ENCODE measurements at regions not wholly inside any gene's neighbourhood (a gene's known extent, or its start where the extent isn't known, plus 50 kb on each side); places are given as distances from the start of the nearest gene placed in this dataset.

GRCh38 chr12:124393414-124393790 lies 98.5 kb downstream of the RFLNA start:
- Histone ChIP-seq H3K79me2 (ENCODE audit: low read length) (peaks cover 26% of the 10 kb centered on the region), H4K20me1 (ENCODE audit: low read length) (no peaks in the 10 kb centered on the region), H3K9ac (ENCODE audit: low read length) (peak overlapping the region; percentile 48), H3K4me3 (ENCODE audit: low read length) (no peak overlapping the region), H3K4me2 (ENCODE audit: low read length) (peak overlapping the region; percentile 56), H2AFZ (ENCODE audit: low read length) (no peak overlapping the region), H3K27me3 (ENCODE audit: low read length) (no peaks in the 10 kb centered on the region), H3K9me3 (ENCODE audit: low read length) (no peaks in the 10 kb centered on the region), H3K36me3 (ENCODE audit: low read depth, low read length) (peaks cover 10% of the 10 kb centered on the region; the same call in 1 of the 2 replicates), H3K27ac (ENCODE audit: low read length) (peak overlapping the region; percentile 91), H3K9me2 (replicated peaks; ENCODE audit: low read length) (no peaks in the 10 kb centered on the region), H3F3A (ENCODE audit: low read length, unreplicated experiment) (no peaks in the 10 kb centered on the region), H3K4me1 (ENCODE audit: insufficient read depth, low read length) (peaks cover 68% of the 10 kb centered on the region)
- TF ChIP-seq, protein P1, sequence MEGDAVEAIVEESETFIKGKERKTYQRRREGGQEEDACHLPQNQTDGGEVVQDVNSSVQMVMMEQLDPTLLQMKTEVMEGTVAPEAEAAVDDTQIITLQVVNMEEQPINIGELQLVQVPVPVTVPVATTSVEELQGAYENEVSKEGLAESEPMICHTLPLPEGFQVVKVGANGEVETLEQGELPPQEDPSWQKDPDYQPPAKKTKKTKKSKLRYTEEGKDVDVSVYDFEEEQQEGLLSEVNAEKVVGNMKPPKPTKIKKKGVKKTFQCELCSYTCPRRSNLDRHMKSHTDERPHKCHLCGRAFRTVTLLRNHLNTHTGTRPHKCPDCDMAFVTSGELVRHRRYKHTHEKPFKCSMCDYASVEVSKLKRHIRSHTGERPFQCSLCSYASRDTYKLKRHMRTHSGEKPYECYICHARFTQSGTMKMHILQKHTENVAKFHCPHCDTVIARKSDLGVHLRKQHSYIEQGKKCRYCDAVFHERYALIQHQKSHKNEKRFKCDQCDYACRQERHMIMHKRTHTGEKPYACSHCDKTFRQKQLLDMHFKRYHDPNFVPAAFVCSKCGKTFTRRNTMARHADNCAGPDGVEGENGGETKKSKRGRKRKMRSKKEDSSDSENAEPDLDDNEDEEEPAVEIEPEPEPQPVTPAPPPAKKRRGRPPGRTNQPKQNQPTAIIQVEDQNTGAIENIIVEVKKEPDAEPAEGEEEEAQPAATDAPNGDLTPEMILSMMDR (conservative IDR thresholded peaks at IDR 0.05; ENCODE audit: low read depth, low read length): no peak
- TF ChIP-seq EZH2phosphoT487 (IDR thresholded peaks at IDR 0.05; ENCODE audit: borderline replicate concordance, low read length) (no peak), EZH2 (IDR thresholded peaks at IDR 0.05; ENCODE audit: low read length, unreplicated experiment) (no peak)
- no peak for DNase-seq
- ATAC-seq: no peak
- intact Hi-C loops (cut with micrococcal nuclease): no loop called here
- CTCF ChIA-PET: interaction anchor here (1.1 kb wide), 1 partner anchor 13 kb away, joined by 3 read pairs; no protein-coding TSS in a partner anchor
- BruUV-seq (replicated peaks): no TSS peak
- POLR2A ChIA-PET (ENCODE audit: unreplicated experiment): no interaction called here

GRCh38 chr12:124392667-124393413 lies 97.9 kb downstream of the RFLNA start:
- peak; percentile 77 for DNase-seq
- no peaks in the 10 kb centered on the region for H3K9me3 ChIP-seq (ENCODE audit: low read length)
- BruUV-seq (replicated peaks): no TSS peak
- POLR2A ChIA-PET (ENCODE audit: unreplicated experiment): no interaction called here
- H4K20me1 ChIP-seq (ENCODE audit: low read length): no peaks in the 10 kb centered on the region
- TF ChIP-seq, protein P1 (conservative IDR thresholded peaks at IDR 0.05; ENCODE audit: low read depth, low read length): no peak; the same call in 1 of the 2 replicates
- TF ChIP-seq EZH2phosphoT487 (IDR thresholded peaks at IDR 0.05; ENCODE audit: borderline replicate concordance, low read length): no peak
- no peak for TF ChIP-seq EZH2 (IDR thresholded peaks at IDR 0.05; ENCODE audit: low read length, unreplicated experiment)
- H3K27ac ChIP-seq (ENCODE audit: low read length): peak overlapping the region; percentile 91
- CTCF ChIA-PET: interaction anchor here (1.1 kb wide), 1 partner anchor 13 kb away, joined by 3 read pairs; no protein-coding TSS in a partner anchor
- peaks cover 68% of the 10 kb centered on the region for H3K4me1 ChIP-seq (ENCODE audit: insufficient read depth, low read length)
- peak overlapping the region; percentile 48 for H3K9ac ChIP-seq (ENCODE audit: low read length)
- no peaks in the 10 kb centered on the region for H3K9me2 ChIP-seq (replicated peaks; ENCODE audit: low read length)
- H3K27me3 ChIP-seq (ENCODE audit: low read length): no peaks in the 10 kb centered on the region
- H3K4me3 ChIP-seq (ENCODE audit: low read length): no peak overlapping the region
- intact Hi-C loops (cut with micrococcal nuclease): no loop called here
- peak overlapping the region; percentile 56 for H3K4me2 ChIP-seq (ENCODE audit: low read length)
- H2AFZ ChIP-seq (ENCODE audit: low read length): no peak overlapping the region
- peaks cover 32% of the 10 kb centered on the region for H3K79me2 ChIP-seq (ENCODE audit: low read length)
- ATAC-seq: peak; percentile 16
- H3K36me3 ChIP-seq (ENCODE audit: low read depth, low read length): peaks cover 5% of the 10 kb centered on the region; the same call in 1 of the 2 replicates
- no peaks in the 10 kb centered on the region for H3F3A ChIP-seq (ENCODE audit: low read length, unreplicated experiment)

DNA sequence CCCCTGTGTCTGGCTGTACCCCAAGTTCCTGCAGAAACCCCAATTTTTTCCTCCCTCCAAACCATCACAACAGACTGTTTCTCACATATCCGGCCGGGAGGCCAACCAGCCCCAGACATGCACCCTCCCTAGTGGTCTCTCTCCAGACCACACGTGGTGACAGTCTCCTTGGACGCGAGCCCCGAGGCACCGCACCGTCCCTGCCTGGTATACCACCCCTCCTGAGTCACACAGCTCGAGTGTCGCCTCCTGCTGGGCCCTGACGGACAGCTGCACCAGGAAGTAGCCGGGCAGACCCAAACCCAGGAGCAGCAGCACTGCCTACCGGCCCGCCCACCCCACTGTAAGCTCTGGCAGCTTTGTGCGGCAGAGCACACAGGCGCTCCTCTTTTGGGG lies 97.4 kb downstream of the RFLNA start:
- CTCF ChIA-PET: no interaction called here
- DNase-seq: no peak
- no peaks in the 10 kb centered on the region for H3K27me3 ChIP-seq (ENCODE audit: low read length)
- no peak overlapping the region for H2AFZ ChIP-seq (ENCODE audit: low read length)
- BruUV-seq (replicated peaks): no TSS peak
- POLR2A ChIA-PET (ENCODE audit: unreplicated experiment): no interaction called here
- H4K20me1 ChIP-seq (ENCODE audit: low read length): no peaks in the 10 kb centered on the region
- TF ChIP-seq EZH2phosphoT487 (IDR thresholded peaks at IDR 0.05; ENCODE audit: borderline replicate concordance, low read length): no peak
- TF ChIP-seq, protein P1 (conservative IDR thresholded peaks at IDR 0.05; ENCODE audit: low read depth, low read length): peak; percentile 56
- no peaks in the 10 kb centered on the region for H3K9me3 ChIP-seq (ENCODE audit: low read length)
- no peaks in the 10 kb centered on the region; the same call in 1 of the 2 replicates for H3K36me3 ChIP-seq (ENCODE audit: low read depth, low read length)
- H3F3A ChIP-seq (ENCODE audit: low read length, unreplicated experiment): no peaks in the 10 kb centered on the region
- peak overlapping the region; percentile 48 for H3K9ac ChIP-seq (ENCODE audit: low read length)
- no peaks in the 10 kb centered on the region for H3K9me2 ChIP-seq (replicated peaks; ENCODE audit: low read length)
- peaks cover 68% of the 10 kb centered on the region for H3K4me1 ChIP-seq (ENCODE audit: insufficient read depth, low read length)
- no peak for ATAC-seq
- H3K27ac ChIP-seq (ENCODE audit: low read length): peak overlapping the region; percentile 91
- intact Hi-C loops (cut with micrococcal nuclease): no loop called here
- no peak overlapping the region for H3K4me3 ChIP-seq (ENCODE audit: low read length)
- peaks cover 37% of the 10 kb centered on the region for H3K79me2 ChIP-seq (ENCODE audit: low read length)
- H3K4me2 ChIP-seq (ENCODE audit: low read length): peak overlapping the region; percentile 56; the same call in 1 of the 2 replicates

Measured in PC-3 (cell line).